ENCODE measurements at regions not wholly inside any gene's neighbourhood (a gene's known extent, or its start where the extent isn't known, plus 50 kb on each side); places are given as distances from the start of the nearest gene placed in this dataset.

DNA sequence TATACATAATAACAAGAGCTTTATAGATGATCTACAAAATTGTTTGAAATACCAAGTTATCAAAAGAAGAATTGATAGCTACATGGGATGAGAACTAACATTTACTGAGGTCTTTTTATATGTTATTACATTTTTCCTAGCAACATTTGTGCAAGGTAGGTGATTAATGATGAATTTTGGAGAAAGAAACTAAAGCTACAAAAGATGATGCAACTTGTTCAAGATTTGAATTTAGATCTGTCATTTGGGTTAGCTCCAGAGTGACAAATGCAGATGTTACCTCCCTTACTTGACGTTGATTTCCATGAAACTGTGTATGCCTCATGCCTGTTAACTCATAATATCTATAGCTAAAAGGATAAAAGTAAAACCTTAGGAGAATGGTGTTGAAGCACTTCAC is 84.5 kb upstream of the EYA4 start:
- TF ChIP-seq, protein P1, sequence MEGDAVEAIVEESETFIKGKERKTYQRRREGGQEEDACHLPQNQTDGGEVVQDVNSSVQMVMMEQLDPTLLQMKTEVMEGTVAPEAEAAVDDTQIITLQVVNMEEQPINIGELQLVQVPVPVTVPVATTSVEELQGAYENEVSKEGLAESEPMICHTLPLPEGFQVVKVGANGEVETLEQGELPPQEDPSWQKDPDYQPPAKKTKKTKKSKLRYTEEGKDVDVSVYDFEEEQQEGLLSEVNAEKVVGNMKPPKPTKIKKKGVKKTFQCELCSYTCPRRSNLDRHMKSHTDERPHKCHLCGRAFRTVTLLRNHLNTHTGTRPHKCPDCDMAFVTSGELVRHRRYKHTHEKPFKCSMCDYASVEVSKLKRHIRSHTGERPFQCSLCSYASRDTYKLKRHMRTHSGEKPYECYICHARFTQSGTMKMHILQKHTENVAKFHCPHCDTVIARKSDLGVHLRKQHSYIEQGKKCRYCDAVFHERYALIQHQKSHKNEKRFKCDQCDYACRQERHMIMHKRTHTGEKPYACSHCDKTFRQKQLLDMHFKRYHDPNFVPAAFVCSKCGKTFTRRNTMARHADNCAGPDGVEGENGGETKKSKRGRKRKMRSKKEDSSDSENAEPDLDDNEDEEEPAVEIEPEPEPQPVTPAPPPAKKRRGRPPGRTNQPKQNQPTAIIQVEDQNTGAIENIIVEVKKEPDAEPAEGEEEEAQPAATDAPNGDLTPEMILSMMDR (IDR thresholded peaks at IDR 0.05) = no peak
- no peaks in the 10 kb centered on the region for H3K4me1 ChIP-seq
- no peak overlapping the region for H3K27ac ChIP-seq
- DNase-seq (ENCODE audit: low spot score) = no peak
- peaks cover 0 to 9% of the 10 kb centered on the region in 2 donors for H3K9me3 ChIP-seq
- H3K4me3 ChIP-seq = no peak overlapping the region
- no peaks in the 10 kb centered on the region for H3K36me3 ChIP-seq
- no peaks in the 10 kb centered on the region for H3K27me3 ChIP-seq

DNA sequence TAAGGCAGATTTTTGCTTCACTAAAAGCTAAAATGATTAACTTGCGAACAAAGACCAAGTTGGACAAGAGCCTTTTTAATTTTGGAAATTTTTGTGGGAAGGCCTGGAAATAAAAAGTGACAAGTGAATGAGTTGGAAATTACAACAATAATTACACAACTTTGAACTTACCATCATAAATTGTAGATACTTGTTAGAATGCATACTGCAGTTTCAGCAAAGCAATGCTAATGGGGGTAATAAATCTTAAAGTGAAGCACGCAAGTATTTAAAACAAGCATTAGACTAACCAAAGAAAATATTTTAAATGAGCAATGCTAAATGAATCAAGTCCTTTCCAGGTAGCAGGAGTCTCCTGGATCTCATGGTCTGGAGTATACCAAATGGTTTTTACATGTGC is 83.2 kb upstream of the EYA4 start:
- Histone ChIP-seq H3K27ac (no peak overlapping the region), H3K27me3 (no peaks in the 10 kb centered on the region), H3K36me3 (no peaks in the 10 kb centered on the region), H3K4me3 (no peak overlapping the region), H3K4me1 (no peaks in the 10 kb centered on the region), H3K9me3 (peaks cover 0 to 9% of the 10 kb centered on the region in 2 donors)
- DNase-seq (ENCODE audit: low spot score) = no peak
- TF ChIP-seq, protein P1 (IDR thresholded peaks at IDR 0.05) = no peak

DNA sequence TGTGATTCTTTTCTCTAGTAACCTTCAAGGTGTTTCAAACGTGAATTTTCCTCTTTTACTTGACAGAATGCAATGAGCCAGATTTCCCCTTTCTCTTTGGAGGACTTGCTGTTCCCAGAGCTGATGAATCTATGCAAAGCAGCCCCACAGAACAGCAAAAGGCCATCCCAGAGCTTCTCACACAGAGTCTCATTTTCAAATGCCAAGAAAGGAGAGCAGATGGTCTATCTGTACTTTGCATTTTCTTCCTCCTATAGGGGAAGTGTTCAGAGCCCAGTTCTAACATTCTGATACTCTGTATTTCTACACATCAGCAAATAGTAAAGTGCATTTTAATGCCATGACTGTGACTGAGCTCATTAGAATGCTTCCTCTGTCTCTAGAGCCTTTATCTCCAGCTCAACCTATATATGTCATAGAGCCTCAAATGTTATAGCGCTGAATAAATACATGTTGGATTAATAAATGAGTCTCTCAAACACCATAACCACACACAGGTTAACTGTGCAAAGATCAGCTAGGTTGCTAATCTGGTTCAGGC is 81.8 kb upstream of the EYA4 start:
- no peaks in the 10 kb centered on the region for H3K27me3 ChIP-seq
- TF ChIP-seq, protein P1 (IDR thresholded peaks at IDR 0.05) = no peak
- H3K36me3 ChIP-seq = no peaks in the 10 kb centered on the region
- no peak for DNase-seq (ENCODE audit: low spot score)
- no peaks in the 10 kb centered on the region for H3K4me1 ChIP-seq
- H3K9me3 ChIP-seq = peaks cover 0 to 6% of the 10 kb centered on the region in 2 donors
- H3K27ac ChIP-seq = no peak overlapping the region
- no peak overlapping the region for H3K4me3 ChIP-seq

DNA sequence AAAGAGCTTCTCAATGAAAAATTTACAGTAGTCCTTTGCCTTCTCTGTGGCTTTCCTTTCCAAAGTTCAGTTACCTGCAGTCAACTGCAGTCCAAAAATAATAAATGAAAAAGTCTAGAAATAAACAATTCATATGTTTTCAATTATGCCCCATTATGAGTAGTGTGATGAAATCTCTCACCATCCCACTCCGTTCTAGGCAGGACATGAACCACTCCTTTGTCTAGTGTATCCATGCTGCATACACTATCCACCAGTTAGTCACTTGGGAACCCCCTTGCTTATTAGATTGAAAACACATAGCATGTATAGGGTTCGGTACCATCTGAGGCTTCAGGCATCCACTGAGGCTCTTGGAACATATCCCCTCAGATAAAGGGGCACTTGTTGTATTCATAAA is 80.6 kb upstream of the EYA4 start:
- TF ChIP-seq, protein P1 (IDR thresholded peaks at IDR 0.05) = no peak
- Histone ChIP-seq H3K36me3 (no peaks in the 10 kb centered on the region), H3K4me3 (no peak overlapping the region), H3K27ac (no peak overlapping the region), H3K9me3 (no peaks in the 10 kb centered on the region), H3K27me3 (no peaks in the 10 kb centered on the region), H3K4me1 (no peaks in the 10 kb centered on the region)
- no peak for DNase-seq (ENCODE audit: low spot score)

DNA sequence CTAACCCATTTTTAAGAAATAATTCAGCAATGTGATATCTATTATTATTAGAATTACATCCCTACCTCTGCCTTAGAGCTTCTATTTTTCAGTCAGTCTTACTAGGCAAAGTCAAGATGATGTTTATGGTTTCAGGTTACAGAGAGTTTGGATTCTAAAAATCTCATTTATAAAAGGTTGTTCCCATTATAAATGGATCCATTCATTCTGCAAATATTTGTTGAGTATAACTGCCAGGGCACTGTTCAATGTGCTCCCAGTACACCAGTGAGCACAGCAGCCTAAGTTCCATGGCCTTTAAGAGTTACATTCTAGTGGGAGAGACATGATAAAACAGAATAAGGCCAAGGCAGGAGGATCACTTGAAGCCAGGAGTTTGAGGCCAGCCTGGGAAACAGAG is 75.9 kb upstream of the EYA4 start:
- Histone ChIP-seq H3K4me1 (no peaks in the 10 kb centered on the region), H3K36me3 (no peaks in the 10 kb centered on the region), H3K9me3 (no peaks in the 10 kb centered on the region), H3K27me3 (no peaks in the 10 kb centered on the region), H3K4me3 (no peak overlapping the region), H3K27ac (no peak overlapping the region)
- TF ChIP-seq, protein P1 (IDR thresholded peaks at IDR 0.05) = no peak
- no peak for DNase-seq (ENCODE audit: low spot score)

DNA sequence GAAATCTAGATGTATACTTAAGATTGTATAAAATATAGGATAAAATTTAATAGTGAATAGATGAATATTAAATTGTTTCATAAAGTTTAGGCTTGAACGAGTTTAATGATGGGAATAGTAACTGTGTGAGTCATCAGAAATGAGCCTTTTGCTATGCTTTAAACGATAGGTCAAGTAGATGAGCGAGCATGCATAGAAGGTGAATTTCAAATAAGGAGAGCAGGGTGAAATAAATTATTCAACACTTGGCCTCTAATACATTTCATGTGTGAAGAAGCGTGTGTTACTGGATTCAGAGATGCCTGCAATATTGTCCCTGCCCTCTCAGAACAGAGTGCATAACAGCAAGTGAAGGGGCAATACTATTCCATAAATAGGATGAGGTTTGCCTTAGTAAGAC is 74.4 kb upstream of the EYA4 start:
- no peaks in the 10 kb centered on the region for H3K36me3 ChIP-seq
- H3K4me1 ChIP-seq = no peaks in the 10 kb centered on the region
- DNase-seq (ENCODE audit: low spot score) = no peak
- no peaks in the 10 kb centered on the region for H3K9me3 ChIP-seq
- no peak overlapping the region for H3K27ac ChIP-seq
- H3K27me3 ChIP-seq = no peaks in the 10 kb centered on the region
- H3K4me3 ChIP-seq = no peak overlapping the region
- TF ChIP-seq, protein P1 (IDR thresholded peaks at IDR 0.05) = no peak
